PFSK-1 (cell line): ENCODE measurements at regions not wholly inside any gene's neighbourhood (a gene's known extent, or its start where the extent isn't known, plus 50 kb on each side); places are given as distances from the start of the nearest gene placed in this dataset.

ENCODE experiments used
- FOXP2 ChIP-seq: optimal IDR thresholded peaks from 2 replicates; pipeline ENCODE3; 2011; ENCODE audit warnings: borderline replicate concordance, control low read depth, inconsistent platforms; ENCODE audit not compliant: insufficient read depth; ENCODE audit errors: extremely low read length, extremely low read depth
- POLR2AphosphoS5 ChIP-seq: IDR thresholded peaks from 2 replicates; pipeline ENCODE4 v1.6.1; 2012; ENCODE audit warnings: low read depth, mild to moderate bottlenecking, control low read depth, low read length, moderate library complexity
- SIN3A ChIP-seq: IDR thresholded peaks from 2 replicates; pipeline ENCODE4 v1.6.1; 2012; ENCODE audit warnings: mild to moderate bottlenecking, low read length, moderate library complexity, borderline replicate concordance; ENCODE audit not compliant: insufficient read depth
- TAF1 ChIP-seq: IDR thresholded peaks from 2 replicates; pipeline ENCODE4 v1.6.1; 2012; ENCODE audit warnings: low read length, control low read depth, borderline replicate concordance; ENCODE audit not compliant: insufficient read depth
- TF ChIP-seq, protein P1 (sequence below), 2 experiments: IDR thresholded peaks; 2 replicates each; pipeline versions ENCODE4 v1.6.1 to v1.8.0; 2011 to 2012; ENCODE audit warnings: low read depth in 2 of 2, low read length in 2 of 2, control low read depth in 1 of 2, inconsistent platforms in 1 of 2, mild to moderate bottlenecking in 1 of 2, moderate library complexity in 1 of 2; ENCODE audit not compliant: insufficient read depth in 1 of 2

DNA sequence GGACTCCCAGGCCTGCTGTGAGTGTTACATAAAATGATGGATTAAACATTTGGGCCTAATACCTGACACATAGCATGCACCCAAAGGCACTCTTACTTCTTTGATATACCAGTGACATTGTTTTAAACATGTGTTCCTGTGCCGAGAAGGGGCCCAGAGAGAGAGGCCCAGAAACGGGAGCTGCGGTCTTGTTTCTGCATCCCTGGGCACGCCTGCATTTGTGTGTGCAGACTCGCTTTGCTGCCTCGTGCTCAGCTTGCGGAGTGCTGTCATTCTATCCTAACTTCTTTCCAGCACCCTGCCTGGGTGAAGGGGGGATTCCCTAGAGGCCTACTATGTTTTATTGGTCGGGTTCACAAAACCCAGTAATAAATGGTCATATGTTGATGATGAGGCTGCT, 666.2 kb upstream of the HS6ST1 start:
- TF ChIP-seq SIN3A (no peak), TAF1 (no peak), POLR2AphosphoS5 (no peak), FOXP2 (no peak)
- TF ChIP-seq, protein P1, sequence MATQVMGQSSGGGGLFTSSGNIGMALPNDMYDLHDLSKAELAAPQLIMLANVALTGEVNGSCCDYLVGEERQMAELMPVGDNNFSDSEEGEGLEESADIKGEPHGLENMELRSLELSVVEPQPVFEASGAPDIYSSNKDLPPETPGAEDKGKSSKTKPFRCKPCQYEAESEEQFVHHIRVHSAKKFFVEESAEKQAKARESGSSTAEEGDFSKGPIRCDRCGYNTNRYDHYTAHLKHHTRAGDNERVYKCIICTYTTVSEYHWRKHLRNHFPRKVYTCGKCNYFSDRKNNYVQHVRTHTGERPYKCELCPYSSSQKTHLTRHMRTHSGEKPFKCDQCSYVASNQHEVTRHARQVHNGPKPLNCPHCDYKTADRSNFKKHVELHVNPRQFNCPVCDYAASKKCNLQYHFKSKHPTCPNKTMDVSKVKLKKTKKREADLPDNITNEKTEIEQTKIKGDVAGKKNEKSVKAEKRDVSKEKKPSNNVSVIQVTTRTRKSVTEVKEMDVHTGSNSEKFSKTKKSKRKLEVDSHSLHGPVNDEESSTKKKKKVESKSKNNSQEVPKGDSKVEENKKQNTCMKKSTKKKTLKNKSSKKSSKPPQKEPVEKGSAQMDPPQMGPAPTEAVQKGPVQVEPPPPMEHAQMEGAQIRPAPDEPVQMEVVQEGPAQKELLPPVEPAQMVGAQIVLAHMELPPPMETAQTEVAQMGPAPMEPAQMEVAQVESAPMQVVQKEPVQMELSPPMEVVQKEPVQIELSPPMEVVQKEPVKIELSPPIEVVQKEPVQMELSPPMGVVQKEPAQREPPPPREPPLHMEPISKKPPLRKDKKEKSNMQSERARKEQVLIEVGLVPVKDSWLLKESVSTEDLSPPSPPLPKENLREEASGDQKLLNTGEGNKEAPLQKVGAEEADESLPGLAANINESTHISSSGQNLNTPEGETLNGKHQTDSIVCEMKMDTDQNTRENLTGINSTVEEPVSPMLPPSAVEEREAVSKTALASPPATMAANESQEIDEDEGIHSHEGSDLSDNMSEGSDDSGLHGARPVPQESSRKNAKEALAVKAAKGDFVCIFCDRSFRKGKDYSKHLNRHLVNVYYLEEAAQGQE (IDR thresholded peaks at IDR 0.05; ENCODE audit: insufficient read depth in 1 of 2, low read depth in 2 of 2, low read length in 2 of 2) = no peak

GRCh38 chr2:128986026-128986715, 667.5 kb upstream of the HS6ST1 start:
- TF ChIP-seq SIN3A (no peak), POLR2AphosphoS5 (no peak), FOXP2 (no peak), TAF1 (no peak)
- TF ChIP-seq, protein P1 (IDR thresholded peaks at IDR 0.05; ENCODE audit: insufficient read depth in 1 of 2, low read depth in 2 of 2, low read length in 2 of 2) = no peak

- TF ChIP-seq SIN3A = no peak
- TF ChIP-seq TAF1 = no peak
- no peak for TF ChIP-seq POLR2AphosphoS5
- TF ChIP-seq, protein P1 (IDR thresholded peaks at IDR 0.05; ENCODE audit: insufficient read depth in 1 of 2, low read depth in 2 of 2, low read length in 2 of 2) = no peak
- no peak for TF ChIP-seq FOXP2
Observed at GRCh38 chr2:128986867-128987268, 668.2 kb upstream of the HS6ST1 start.

- TF ChIP-seq FOXP2 (no peak), SIN3A (no peak), TAF1 (no peak), POLR2AphosphoS5 (no peak)
- TF ChIP-seq, protein P1 (IDR thresholded peaks at IDR 0.05; ENCODE audit: insufficient read depth in 1 of 2, low read depth in 2 of 2, low read length in 2 of 2) = no peak
Observed at GRCh38 chr2:128988326-128988725, 669.7 kb upstream of the HS6ST1 start.

GRCh38 chr2:128988967-128989366, 670.3 kb upstream of the HS6ST1 start:
- TF ChIP-seq SIN3A = no peak
- TF ChIP-seq, protein P1 (IDR thresholded peaks at IDR 0.05; ENCODE audit: insufficient read depth in 1 of 2, low read depth in 2 of 2, low read length in 2 of 2) = no peak
- TF ChIP-seq POLR2AphosphoS5 = no peak
- no peak for TF ChIP-seq FOXP2
- TF ChIP-seq TAF1 = no peak
